A549 (cell line): ENCODE measurements at regions not wholly inside any gene's neighbourhood (a gene's known extent, or its start where the extent isn't known, plus 50 kb on each side); places are given as distances from the start of the nearest gene placed in this dataset.
A peak's percentile ranks its signal among the peaks of the same experiment; 100 is the strongest.

Experiments
- ATAC-seq, 2 experiments: fragments of 200-7000 bp in 1 of 2; fragments of >200 bp in 1 of 2; cut with Nextera tagmentation in 1 of 2; cut with Tn5 transposase in 1 of 2; 3 replicates each; pipeline versions ENCODE4 v1.8.0 to v1.9.1; 2018 to 2020; ENCODE audit warnings: mild to moderate bottlenecking in 1 of 2, moderate library complexity in 1 of 2
- CTCF ChIA-PET: fragments of 300-600 bp; sonication (Branson Sonifier 250); formaldehyde crosslinking; extraction: SDS; loops from one replicate; lab custom pipeline; 2021; ENCODE audit warnings: antibody characterized with exemption, inconsistent platforms; lab: Yijun Ruan, JAX
- POLR2A ChIA-PET: fragments of 350-600 bp; formaldehyde crosslinking; extraction: SDS; loops from one replicate; lab custom pipeline; 2021; ENCODE audit warnings: antibody characterized with exemption, inconsistent platforms; lab: Yijun Ruan, JAX
- DNase-seq, 2 experiments: peaks; one replicate each; pipeline versions ENCODE4 v3.0.0 to v3.0.0-alpha.2; 2011 to 2016; ENCODE audit warnings: low read depth in 1 of 2, low spot score in 1 of 2
- FAIRE-seq: peaks from 2 replicates; lab custom pipeline; 2011; peaks lifted over from hg19 to GRCh38; lab: Jason Lieb, UNC
- H3K27ac ChIP-seq, 2 experiments: fragments of >200 bp; sonication (Bioruptor Twin); formaldehyde crosslinking; 3 replicates each; pipeline ENCODE4 v1.5.1; 2016 to 2017
- H3K4me1 ChIP-seq: fragments of >200 bp; sonication (Bioruptor Twin); formaldehyde crosslinking; 3 replicates; pipeline ENCODE4 v1.6.1; 2016
- H3K4me2 ChIP-seq: fragments of >200 bp; sonication (Bioruptor Twin); formaldehyde crosslinking; 3 replicates; pipeline ENCODE4 v1.6.1; 2016
- H3K4me3 ChIP-seq: fragments of >200 bp; sonication (Bioruptor Twin); formaldehyde crosslinking; 3 replicates; pipeline ENCODE4 v1.5.1; 2016
- H3K9me3 ChIP-seq: fragments of >200 bp; sonication (Bioruptor Twin); formaldehyde crosslinking; 3 replicates; pipeline ENCODE4 v1.6.1; 2016
- CTCF ChIP-seq: fragments of >200 bp; sonication (Bioruptor Twin); formaldehyde crosslinking; IDR thresholded peaks from 3 replicates; pipeline ENCODE4 v1.5.1; 2016
- EHMT2 ChIP-seq: fragments of 200-600 bp; sonication (generic); IDR thresholded peaks from 2 replicates; pipeline ENCODE4 v1.6.1; 2016; ENCODE audit warnings: antibody characterized with exemption, low read depth, mild to moderate bottlenecking, moderate library complexity
- FOSL2 ChIP-seq, 2 experiments: fragments of 450-650 bp in 1 of 2; fragments of >200 bp in 1 of 2; sonication (Bioruptor Twin) in 1 of 2; formaldehyde crosslinking; IDR thresholded peaks; 2 replicates each; pipeline versions ENCODE4 v1.5.0 to v1.6.1; 2016 to 2020; ENCODE audit warnings: mild to moderate bottlenecking in 1 of 2, moderate library complexity in 1 of 2
- MAFK ChIP-seq: fragments of 450-650 bp; IDR thresholded peaks from 2 replicates; pipeline ENCODE4 v1.6.1; 2014; ENCODE audit not compliant: partially characterized antibody
- RAD21 ChIP-seq, 2 experiments: fragments of >200 bp in 1 of 2; sonication (Bioruptor Twin) in 1 of 2; formaldehyde crosslinking in 1 of 2; IDR thresholded peaks in 1 of 2; conservative IDR thresholded peaks in 1 of 2; 2 replicates in 1 of 2; 3 replicates in 1 of 2; pipeline ENCODE4 v1.6.1; 2012 to 2018; ENCODE audit warnings: inconsistent platforms in 1 of 2
- SMC3 ChIP-seq: fragments of >200 bp; sonication (Bioruptor Twin); formaldehyde crosslinking; IDR thresholded peaks from 3 replicates; pipeline ENCODE4 v1.6.1; 2018; ENCODE audit warnings: inconsistent platforms
- WGBS: methylation state at CpG from one replicate; pipeline ENCODE4 v1.1.6; 2017; ENCODE audit errors: missing lambda C conversion rate; 5-methylcytosine and 5-hydroxymethylcytosine counted together

GRCh38 chr2:70356941-70357683 is 55.2 kb upstream of the FAM136A start:
- Histone ChIP-seq H3K4me2 (peak overlapping the region; percentile 56), H3K27ac (peak overlapping the region; percentile 1 to 52; a peak in 3 of 6 replicates), H3K4me3 (no peak overlapping the region), H3K9me3 (no peaks in the 10 kb centered on the region), H3K4me1 (peaks cover 27% of the 10 kb centered on the region)
- DNase-seq: peak in 1 of 2 experiments; percentile 44
- no peak for FAIRE-seq
- POLR2A ChIA-PET: no interaction called here
- CTCF ChIA-PET: interaction anchor here (0.8 to 1.6 kb wide), 5 partner anchors 9 to 432 kb away, joined by 3 to 6 read pairs (median 4); no protein-coding TSS in a partner anchor
- no peak for TF ChIP-seq EHMT2
- TF ChIP-seq MAFK: peak; percentile 28
- TF ChIP-seq RAD21 (conservative IDR thresholded peaks at IDR 0.05 in 1 of 2, IDR thresholded peaks at IDR 0.05 in 1 of 2): 0 out of 5 replicates have a peak, but pooled peaks of 1 of the 2 experiments have one; percentile 9
- TF ChIP-seq CTCF: peak; percentile 15; the same call in 1 of the 3 replicates
- ATAC-seq: peak in 1 of 2 experiments; percentile 64; a peak in 4 of 6 replicates
- WGBS: 41% methylated on average over 6 of the region's 6 CpGs

GRCh38 chr2:70354264-70354949 is 52.5 kb upstream of the FAM136A start:
- 53% methylated on average over 2 of the region's 2 CpGs for WGBS
- DNase-seq: no peak
- Histone ChIP-seq H3K4me3 (no peak overlapping the region), H3K9me3 (no peaks in the 10 kb centered on the region), H3K4me1 (peaks cover 25% of the 10 kb centered on the region), H3K27ac (peak overlapping the region; percentile 7 to 49; a peak in 5 of 6 replicates), H3K4me2 (peak overlapping the region; percentile 11; the same call in 1 of the 3 replicates)
- peak; percentile 67 to 77; a peak in 5 of 6 replicates for ATAC-seq
- ChIA-PET POLR2A (interaction anchor here (0.6 kb wide), 1 partner anchor 28 kb away, joined by 3 read pairs; no protein-coding TSS in a partner anchor), CTCF (interaction anchor here (0.9 to 3.8 kb wide), 7 partner anchors 11 to 293 kb away, joined by 3 to 13 read pairs (median 6); no protein-coding TSS in a partner anchor)
- FAIRE-seq: peak; percentile 67
- TF ChIP-seq SMC3 (no peak), FOSL2 (IDR thresholded peaks at IDR 0.05) (0 out of 2 replicates have a peak, but pooled peaks have one; percentile 8), FOSL2 (CRISPR knock-in tag; IDR thresholded peaks at IDR 0.05) (no peak), MAFK (peak; percentile 18)
